SK-N-SH treated with all-trans-retinoic acid at 6 μM for 48 hours (cell line): ENCODE measurements at regions not wholly inside any gene's neighbourhood (a gene's known extent, or its start where the extent isn't known, plus 50 kb on each side); places are given as distances from the start of the nearest gene placed in this dataset.
"Not testable (repeated sequence)": the region's sequence is repeated elsewhere in the genome, so short reads cannot be mapped to it uniquely, and the experiment has no call there.

ENCODE experiments used
- ATAC-seq: fragments of 200-7000 bp; cut with Tn5 transposase; 3 replicates; pipeline ENCODE4 v1.9.1; 2020; ENCODE audit warnings: mild to moderate bottlenecking, moderate library complexity
- ARNTL ChIP-seq: fragments of 450-650 bp; formaldehyde crosslinking; IDR thresholded peaks from 2 replicates; pipeline ENCODE4 v1.5.0; 2020; ENCODE audit warnings: low read depth, mild to moderate bottlenecking, moderate library complexity, borderline replicate concordance
- BACH2 ChIP-seq: fragments of 250-450 bp; sonication (Bioruptor Pico); IDR thresholded peaks from 2 replicates; pipeline ENCODE4 v1.9.0; 2021; ENCODE audit warnings: mild to moderate bottlenecking, borderline replicate concordance
- CSDC2 ChIP-seq: fragments of 250-450 bp; sonication (Bioruptor Pico); IDR thresholded peaks from 2 replicates; pipeline ENCODE4 v1.5.0; 2020; ENCODE audit warnings: mild to moderate bottlenecking, moderate library complexity
- ESRRG ChIP-seq: fragments of 250-450 bp; sonication (Bioruptor Pico); IDR thresholded peaks from 2 replicates; pipeline ENCODE4 v1.6.1; 2021; ENCODE audit warnings: mild to moderate bottlenecking
- ISL1 ChIP-seq: fragments of 250-450 bp; sonication (Bioruptor Pico); IDR thresholded peaks from 2 replicates; pipeline ENCODE4 v2.1.2; 2022; ENCODE audit warnings: mild to moderate bottlenecking, moderate library complexity
- OSR1 ChIP-seq: fragments of 250-450 bp; sonication (Bioruptor Pico); IDR thresholded peaks from 2 replicates; pipeline ENCODE4 v1.8.0; 2022; ENCODE audit warnings: moderate library complexity, mild to moderate bottlenecking, inconsistent platforms
- PPARA ChIP-seq: fragments of 250-450 bp; sonication (Bioruptor Pico); IDR thresholded peaks from 2 replicates; pipeline ENCODE4 v1.5.0; 2020; ENCODE audit warnings: mild to moderate bottlenecking, borderline replicate concordance
- RARB ChIP-seq: fragments of 250-450 bp; sonication (Bioruptor Pico); IDR thresholded peaks from 2 replicates; pipeline ENCODE4 v1.8.0; 2021; ENCODE audit warnings: mild to moderate bottlenecking, moderate library complexity
- SNAI2 ChIP-seq: fragments of 250-450 bp; sonication (Bioruptor Pico); IDR thresholded peaks from 2 replicates; pipeline ENCODE4 v1.5.0; 2020; ENCODE audit warnings: mild to moderate bottlenecking, moderate library complexity
- TOX ChIP-seq: fragments of 250-450 bp; sonication (Bioruptor Pico); IDR thresholded peaks from 2 replicates; pipeline ENCODE4 v1.8.0; 2021; ENCODE audit warnings: mild to moderate bottlenecking, moderate library complexity, borderline replicate concordance
- ZC3H10 ChIP-seq: fragments of 250-450 bp; sonication (Bioruptor Pico); IDR thresholded peaks from 2 replicates; pipeline ENCODE4 v1.5.1; 2021; ENCODE audit warnings: mild to moderate bottlenecking, moderate library complexity
- ZFP3 ChIP-seq: fragments of 250-450 bp; sonication (Bioruptor Pico); IDR thresholded peaks from 2 replicates; pipeline ENCODE4 v1.5.0; 2020; ENCODE audit warnings: mild to moderate bottlenecking, moderate library complexity
- ZFP30 ChIP-seq: fragments of 450-650 bp; formaldehyde crosslinking; IDR thresholded peaks from 2 replicates; pipeline ENCODE4 v1.5.0; 2022; ENCODE audit warnings: mild to moderate bottlenecking, moderate library complexity
- ZNF565 ChIP-seq: fragments of 450-650 bp; formaldehyde crosslinking; conservative IDR thresholded peaks from 2 replicates; pipeline ENCODE4 v1.5.0; 2020; ENCODE audit warnings: low read depth, mild to moderate bottlenecking, moderate library complexity
- ZNF70 ChIP-seq: fragments of 450-650 bp; formaldehyde crosslinking; IDR thresholded peaks from 2 replicates; pipeline ENCODE4 v1.5.0; 2020; ENCODE audit warnings: mild to moderate bottlenecking, moderate library complexity
- ZNF8 ChIP-seq: fragments of 450-650 bp; formaldehyde crosslinking; IDR thresholded peaks from 2 replicates; pipeline ENCODE4 v1.5.0; 2020; ENCODE audit warnings: mild to moderate bottlenecking, moderate library complexity
- TF ChIP-seq, protein P1 (sequence below): fragments of 250-450 bp; sonication (Bioruptor Pico); IDR thresholded peaks from 2 replicates; pipeline ENCODE4 v1.5.1; 2020; ENCODE audit warnings: low read depth, mild to moderate bottlenecking, moderate library complexity
- TF ChIP-seq, protein P2 (sequence below): fragments of 250-450 bp; sonication (Bioruptor Pico); IDR thresholded peaks from 2 replicates; pipeline ENCODE4 v1.8.0; 2021; ENCODE audit warnings: low read depth, mild to moderate bottlenecking, moderate library complexity, borderline replicate concordance
- TF ChIP-seq, protein P3 (sequence below): fragments of 250-450 bp; sonication (Bioruptor Pico); IDR thresholded peaks from 2 replicates; pipeline ENCODE4 v1.5.1; 2021; ENCODE audit warnings: mild to moderate bottlenecking, moderate library complexity
- TF ChIP-seq, protein P4 (sequence below): fragments of 250-450 bp; sonication (Bioruptor Pico); IDR thresholded peaks from 2 replicates; pipeline ENCODE4 v1.5.0; 2020; ENCODE audit warnings: mild to moderate bottlenecking, moderate library complexity
- TF ChIP-seq, protein P5 (sequence below): fragments of 250-450 bp; sonication (Bioruptor Pico); IDR thresholded peaks from 2 replicates; pipeline ENCODE4 v1.8.0; 2020; ENCODE audit warnings: mild to moderate bottlenecking, moderate library complexity, borderline replicate concordance

DNA sequence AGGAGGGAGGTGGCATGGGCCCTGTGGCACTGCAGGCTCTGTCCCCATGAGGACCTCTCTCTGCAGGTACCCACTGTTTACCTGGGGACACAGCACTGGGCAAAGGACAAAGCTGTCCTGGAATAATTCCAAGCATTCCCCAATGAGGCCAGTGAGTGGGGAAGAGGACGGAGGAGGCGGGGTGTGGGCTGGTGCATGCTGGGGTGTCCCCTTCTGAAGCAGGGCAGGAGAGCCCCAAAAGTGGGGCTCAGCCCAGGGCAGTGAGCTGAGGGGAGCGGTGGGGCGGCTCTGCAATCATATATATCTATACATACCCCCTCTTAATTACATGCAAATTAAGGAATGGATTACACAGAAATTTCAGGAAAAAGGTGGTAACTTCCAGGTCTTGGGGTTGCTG, 315.8 kb downstream of the ADGRD1 start (continued):
- no peak for TF ChIP-seq CSDC2 (CRISPR knock-in tag)
- TF ChIP-seq, protein P1, sequence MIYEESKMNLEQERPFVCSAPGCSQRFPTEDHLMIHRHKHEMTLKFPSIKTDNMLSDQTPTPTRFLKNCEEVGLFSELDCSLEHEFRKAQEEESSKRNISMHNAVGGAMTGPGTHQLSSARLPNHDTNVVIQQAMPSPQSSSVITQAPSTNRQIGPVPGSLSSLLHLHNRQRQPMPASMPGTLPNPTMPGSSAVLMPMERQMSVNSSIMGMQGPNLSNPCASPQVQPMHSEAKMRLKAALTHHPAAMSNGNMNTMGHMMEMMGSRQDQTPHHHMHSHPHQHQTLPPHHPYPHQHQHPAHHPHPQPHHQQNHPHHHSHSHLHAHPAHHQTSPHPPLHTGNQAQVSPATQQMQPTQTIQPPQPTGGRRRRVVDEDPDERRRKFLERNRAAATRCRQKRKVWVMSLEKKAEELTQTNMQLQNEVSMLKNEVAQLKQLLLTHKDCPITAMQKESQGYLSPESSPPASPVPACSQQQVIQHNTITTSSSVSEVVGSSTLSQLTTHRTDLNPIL (CRISPR knock-in tag), result no peak
- no peak for TF ChIP-seq RARB (CRISPR knock-in tag)
- TF ChIP-seq OSR1 (CRISPR knock-in tag), result no peak
- TF ChIP-seq ESRRG (CRISPR knock-in tag), result no peak
- no peak for TF ChIP-seq PPARA (CRISPR knock-in tag)
- no peak for TF ChIP-seq ARNTL (CRISPR knock-in tag)
- no peak for TF ChIP-seq TOX (CRISPR knock-in tag)
- no peak for TF ChIP-seq ISL1 (CRISPR knock-in tag)

DNA sequence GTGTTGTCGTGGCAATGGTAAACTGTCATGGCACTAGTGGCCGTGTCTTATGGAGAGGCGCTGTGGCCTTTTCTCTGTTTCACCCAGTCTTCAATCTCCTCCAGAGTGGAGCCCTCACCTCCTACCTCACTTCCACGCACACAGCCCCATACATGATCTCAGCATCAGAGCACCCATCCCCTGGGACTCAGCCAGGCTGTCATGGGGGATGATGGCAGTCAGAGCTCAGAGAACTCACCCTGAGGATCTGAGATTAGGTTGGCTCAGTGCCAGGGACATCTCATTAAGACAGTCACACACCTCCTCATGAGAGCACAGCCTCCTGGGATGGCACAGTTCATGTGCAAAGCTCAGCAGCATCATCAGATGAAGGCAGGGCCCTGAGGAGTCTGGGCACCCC, 316.3 kb downstream of the ADGRD1 start:
- ATAC-seq, result not testable (repeated sequence)

DNA sequence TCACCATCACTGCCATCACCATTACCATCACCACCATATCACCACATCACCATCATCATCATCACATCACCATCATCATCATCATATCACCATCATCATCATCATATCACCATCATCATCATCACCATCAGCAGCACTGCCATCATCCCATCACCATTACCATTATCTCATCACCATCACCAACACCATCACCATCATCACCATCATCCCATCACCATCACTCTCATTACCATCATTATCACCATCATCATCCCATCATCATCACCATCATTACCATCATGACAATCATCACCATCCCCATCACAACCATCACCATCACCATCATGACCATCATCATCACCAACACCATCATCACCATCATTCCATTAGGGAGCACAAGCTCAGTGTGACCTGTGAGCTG, 318.0 kb downstream of the ADGRD1 start:
- no peak for ATAC-seq
- TF ChIP-seq ISL1 (CRISPR knock-in tag) (no peak), ZC3H10 (CRISPR knock-in tag) (no peak), ARNTL (CRISPR knock-in tag) (no peak), RARB (CRISPR knock-in tag) (no peak), SNAI2 (CRISPR knock-in tag) (no peak), ZNF8 (CRISPR knock-in tag) (no peak), TOX (CRISPR knock-in tag) (no peak), CSDC2 (CRISPR knock-in tag) (no peak), PPARA (CRISPR knock-in tag) (no peak), ESRRG (CRISPR knock-in tag) (no peak), OSR1 (CRISPR knock-in tag) (no peak)
- TF ChIP-seq, protein P2, sequence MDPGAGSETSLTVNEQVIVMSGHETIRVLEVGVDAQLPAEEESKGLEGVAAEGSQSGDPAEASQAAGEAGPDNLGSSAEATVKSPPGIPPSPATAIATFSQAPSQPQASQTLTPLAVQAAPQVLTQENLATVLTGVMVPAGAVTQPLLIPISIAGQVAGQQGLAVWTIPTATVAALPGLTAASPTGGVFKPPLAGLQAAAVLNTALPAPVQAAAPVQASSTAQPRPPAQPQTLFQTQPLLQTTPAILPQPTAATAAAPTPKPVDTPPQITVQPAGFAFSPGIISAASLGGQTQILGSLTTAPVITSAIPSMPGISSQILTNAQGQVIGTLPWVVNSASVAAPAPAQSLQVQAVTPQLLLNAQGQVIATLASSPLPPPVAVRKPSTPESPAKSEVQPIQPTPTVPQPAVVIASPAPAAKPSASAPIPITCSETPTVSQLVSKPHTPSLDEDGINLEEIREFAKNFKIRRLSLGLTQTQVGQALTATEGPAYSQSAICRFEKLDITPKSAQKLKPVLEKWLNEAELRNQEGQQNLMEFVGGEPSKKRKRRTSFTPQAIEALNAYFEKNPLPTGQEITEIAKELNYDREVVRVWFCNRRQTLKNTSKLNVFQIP, result no peak
- TF ChIP-seq, protein P3, sequence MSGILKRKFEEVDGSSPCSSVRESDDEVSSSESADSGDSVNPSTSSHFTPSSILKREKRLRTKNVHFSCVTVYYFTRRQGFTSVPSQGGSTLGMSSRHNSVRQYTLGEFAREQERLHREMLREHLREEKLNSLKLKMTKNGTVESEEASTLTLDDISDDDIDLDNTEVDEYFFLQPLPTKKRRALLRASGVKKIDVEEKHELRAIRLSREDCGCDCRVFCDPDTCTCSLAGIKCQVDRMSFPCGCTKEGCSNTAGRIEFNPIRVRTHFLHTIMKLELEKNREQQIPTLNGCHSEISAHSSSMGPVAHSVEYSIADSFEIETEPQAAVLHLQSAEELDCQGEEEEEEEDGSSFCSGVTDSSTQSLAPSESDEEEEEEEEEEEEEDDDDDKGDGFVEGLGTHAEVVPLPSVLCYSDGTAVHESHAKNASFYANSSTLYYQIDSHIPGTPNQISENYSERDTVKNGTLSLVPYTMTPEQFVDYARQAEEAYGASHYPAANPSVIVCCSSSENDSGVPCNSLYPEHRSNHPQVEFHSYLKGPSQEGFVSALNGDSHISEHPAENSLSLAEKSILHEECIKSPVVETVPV (CRISPR knock-in tag), result no peak

DNA sequence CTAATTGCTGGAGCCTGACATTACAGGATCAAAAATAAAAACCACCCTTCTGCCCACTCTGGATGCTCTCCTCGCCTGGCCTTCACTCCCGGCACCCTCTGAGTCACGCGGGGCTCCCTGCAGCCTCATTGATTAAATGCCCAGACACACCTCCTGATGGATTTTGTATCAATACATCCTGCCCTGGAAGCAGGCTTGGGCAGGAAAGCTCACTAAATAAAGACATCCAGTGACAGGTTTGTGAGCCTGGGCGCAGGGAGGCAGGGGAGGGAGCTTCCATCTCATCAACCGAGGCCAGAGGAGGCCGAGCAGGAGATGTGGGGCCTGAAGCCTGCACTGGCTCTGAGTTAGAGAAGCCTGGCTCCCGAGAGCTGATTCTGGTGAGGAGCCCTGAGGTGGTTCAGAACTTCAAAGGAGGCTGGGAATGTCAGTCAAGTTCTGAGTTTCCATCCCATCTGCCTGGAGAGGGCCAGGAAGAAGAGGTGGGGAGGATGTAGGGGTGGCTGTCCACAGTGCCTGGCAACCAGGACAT, 318.6 kb downstream of the ADGRD1 start:
- not testable (repeated sequence) for ATAC-seq

DNA sequence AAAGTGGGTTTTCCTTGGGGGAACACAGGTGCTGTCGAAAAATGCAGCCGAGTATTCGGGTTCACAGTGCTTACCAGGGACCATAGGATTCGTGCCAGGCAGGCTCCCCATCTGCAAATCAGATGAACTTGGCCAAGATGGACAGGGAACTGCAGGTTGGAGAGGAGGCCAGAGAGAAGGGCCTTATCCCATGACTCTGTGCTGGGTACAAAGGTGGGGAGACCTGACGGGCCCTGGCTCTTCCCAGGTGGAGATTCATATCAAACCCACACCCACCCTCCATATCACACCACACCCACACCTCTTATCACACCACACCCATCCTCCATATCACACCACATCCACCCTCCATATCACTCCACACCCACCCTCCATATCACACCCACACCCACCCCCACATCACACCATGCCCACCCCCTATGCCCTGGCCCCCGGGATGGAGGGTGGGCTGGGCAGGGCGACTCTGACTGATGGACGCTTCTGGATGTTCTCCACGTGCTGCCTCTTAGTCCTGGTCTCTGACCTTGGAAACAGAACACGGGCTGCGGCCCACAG, 319.7 kb downstream of the ADGRD1 start:
- no peak for ATAC-seq
- TF ChIP-seq ZNF565 (CRISPR knock-in tag) (no peak), ZFP30 (CRISPR knock-in tag) (no peak), CSDC2 (CRISPR knock-in tag) (no peak), ZNF8 (CRISPR knock-in tag) (no peak), OSR1 (CRISPR knock-in tag) (no peak), BACH2 (CRISPR knock-in tag) (no peak), ZFP3 (CRISPR knock-in tag) (no peak), ZNF70 (CRISPR knock-in tag) (no peak), RARB (CRISPR knock-in tag) (no peak), PPARA (CRISPR knock-in tag) (no peak), ARNTL (CRISPR knock-in tag) (no peak)
- TF ChIP-seq, protein P2, result no peak
- TF ChIP-seq, protein P4, sequence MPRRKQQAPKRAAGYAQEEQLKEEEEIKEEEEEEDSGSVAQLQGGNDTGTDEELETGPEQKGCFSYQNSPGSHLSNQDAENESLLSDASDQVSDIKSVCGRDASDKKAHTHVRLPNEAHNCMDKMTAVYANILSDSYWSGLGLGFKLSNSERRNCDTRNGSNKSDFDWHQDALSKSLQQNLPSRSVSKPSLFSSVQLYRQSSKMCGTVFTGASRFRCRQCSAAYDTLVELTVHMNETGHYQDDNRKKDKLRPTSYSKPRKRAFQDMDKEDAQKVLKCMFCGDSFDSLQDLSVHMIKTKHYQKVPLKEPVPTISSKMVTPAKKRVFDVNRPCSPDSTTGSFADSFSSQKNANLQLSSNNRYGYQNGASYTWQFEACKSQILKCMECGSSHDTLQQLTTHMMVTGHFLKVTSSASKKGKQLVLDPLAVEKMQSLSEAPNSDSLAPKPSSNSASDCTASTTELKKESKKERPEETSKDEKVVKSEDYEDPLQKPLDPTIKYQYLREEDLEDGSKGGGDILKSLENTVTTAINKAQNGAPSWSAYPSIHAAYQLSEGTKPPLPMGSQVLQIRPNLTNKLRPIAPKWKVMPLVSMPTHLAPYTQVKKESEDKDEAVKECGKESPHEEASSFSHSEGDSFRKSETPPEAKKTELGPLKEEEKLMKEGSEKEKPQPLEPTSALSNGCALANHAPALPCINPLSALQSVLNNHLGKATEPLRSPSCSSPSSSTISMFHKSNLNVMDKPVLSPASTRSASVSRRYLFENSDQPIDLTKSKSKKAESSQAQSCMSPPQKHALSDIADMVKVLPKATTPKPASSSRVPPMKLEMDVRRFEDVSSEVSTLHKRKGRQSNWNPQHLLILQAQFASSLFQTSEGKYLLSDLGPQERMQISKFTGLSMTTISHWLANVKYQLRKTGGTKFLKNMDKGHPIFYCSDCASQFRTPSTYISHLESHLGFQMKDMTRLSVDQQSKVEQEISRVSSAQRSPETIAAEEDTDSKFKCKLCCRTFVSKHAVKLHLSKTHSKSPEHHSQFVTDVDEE (CRISPR knock-in tag), result no peak
- TF ChIP-seq, protein P1 (CRISPR knock-in tag), result no peak
- TF ChIP-seq, protein P5, sequence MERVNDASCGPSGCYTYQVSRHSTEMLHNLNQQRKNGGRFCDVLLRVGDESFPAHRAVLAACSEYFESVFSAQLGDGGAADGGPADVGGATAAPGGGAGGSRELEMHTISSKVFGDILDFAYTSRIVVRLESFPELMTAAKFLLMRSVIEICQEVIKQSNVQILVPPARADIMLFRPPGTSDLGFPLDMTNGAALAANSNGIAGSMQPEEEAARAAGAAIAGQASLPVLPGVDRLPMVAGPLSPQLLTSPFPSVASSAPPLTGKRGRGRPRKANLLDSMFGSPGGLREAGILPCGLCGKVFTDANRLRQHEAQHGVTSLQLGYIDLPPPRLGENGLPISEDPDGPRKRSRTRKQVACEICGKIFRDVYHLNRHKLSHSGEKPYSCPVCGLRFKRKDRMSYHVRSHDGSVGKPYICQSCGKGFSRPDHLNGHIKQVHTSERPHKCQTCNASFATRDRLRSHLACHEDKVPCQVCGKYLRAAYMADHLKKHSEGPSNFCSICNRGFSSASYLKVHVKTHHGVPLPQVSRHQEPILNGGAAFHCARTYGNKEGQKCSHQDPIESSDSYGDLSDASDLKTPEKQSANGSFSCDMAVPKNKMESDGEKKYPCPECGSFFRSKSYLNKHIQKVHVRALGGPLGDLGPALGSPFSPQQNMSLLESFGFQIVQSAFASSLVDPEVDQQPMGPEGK (CRISPR knock-in tag), result no peak
